ENCODE measurements at regions not wholly inside any gene's neighbourhood (a gene's known extent, or its start where the extent isn't known, plus 50 kb on each side); places are given as distances from the start of the nearest gene placed in this dataset.

DNA sequence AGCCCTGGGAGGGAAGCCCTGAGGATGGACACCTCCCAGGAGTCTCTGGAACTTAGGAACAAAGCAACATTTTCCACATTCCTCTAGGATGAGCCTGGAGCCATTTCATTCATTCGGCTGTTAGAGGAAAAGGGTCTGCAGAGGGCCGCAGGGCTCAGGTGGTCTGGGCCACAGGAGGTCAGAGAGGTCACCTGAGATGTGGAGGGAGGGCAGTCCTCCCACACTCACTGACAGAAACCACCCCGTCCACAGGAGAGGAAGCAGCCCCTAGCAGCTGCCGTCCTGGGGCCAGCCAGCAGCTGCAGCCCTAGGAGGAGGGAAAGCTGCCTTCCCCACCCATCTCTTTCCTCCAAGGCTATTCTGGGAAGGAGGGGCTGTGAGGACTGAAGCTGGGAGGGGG, 207.0 kb downstream of the CDC5L start:
- Histone ChIP-seq H3K27me3 (peaks cover 0 to 6% (median 0%) of the 10 kb centered on the region in 4 donors), H3K4me3 (no peak overlapping the region), H3K4me1 (no peaks in the 10 kb centered on the region), H3K36me3 (no peaks in the 10 kb centered on the region), H3K27ac (no peak overlapping the region), H3K9me3 (no peaks in the 10 kb centered on the region)
- no peak for DNase-seq
- WGBS, 2 donors = 51% methylated on average over 3 of the region's 4 CpGs; no CpG with 5 or more reads in 1 of the 2 donors
- no peak for TF ChIP-seq POLR2A (IDR thresholded peaks at IDR 0.05)
- TF ChIP-seq, protein P1, sequence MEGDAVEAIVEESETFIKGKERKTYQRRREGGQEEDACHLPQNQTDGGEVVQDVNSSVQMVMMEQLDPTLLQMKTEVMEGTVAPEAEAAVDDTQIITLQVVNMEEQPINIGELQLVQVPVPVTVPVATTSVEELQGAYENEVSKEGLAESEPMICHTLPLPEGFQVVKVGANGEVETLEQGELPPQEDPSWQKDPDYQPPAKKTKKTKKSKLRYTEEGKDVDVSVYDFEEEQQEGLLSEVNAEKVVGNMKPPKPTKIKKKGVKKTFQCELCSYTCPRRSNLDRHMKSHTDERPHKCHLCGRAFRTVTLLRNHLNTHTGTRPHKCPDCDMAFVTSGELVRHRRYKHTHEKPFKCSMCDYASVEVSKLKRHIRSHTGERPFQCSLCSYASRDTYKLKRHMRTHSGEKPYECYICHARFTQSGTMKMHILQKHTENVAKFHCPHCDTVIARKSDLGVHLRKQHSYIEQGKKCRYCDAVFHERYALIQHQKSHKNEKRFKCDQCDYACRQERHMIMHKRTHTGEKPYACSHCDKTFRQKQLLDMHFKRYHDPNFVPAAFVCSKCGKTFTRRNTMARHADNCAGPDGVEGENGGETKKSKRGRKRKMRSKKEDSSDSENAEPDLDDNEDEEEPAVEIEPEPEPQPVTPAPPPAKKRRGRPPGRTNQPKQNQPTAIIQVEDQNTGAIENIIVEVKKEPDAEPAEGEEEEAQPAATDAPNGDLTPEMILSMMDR (IDR thresholded peaks at IDR 0.05) = no peak
- intact Hi-C loops (cut with DNase I) = no loop called here

DNA sequence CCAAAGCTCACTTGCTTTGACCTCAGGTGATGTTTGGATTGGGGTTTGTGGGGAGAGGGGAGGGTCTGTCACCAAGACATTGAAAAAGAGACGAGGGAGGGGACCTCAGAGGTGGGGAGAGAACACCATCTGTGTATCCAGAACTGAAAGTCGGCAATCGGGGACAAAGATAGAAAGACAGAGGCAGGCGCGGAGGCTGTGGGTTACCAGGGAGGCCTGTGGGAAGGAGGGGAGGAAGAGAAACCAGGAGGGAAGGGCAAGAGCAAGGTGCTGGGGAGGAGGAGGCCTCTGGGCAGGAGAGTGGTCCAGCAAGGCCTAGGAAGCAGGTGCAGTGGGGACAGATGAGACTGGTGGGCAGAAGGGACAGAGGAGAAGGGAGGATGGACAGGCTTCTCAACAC, 211.2 kb downstream of the CDC5L start:
- Histone ChIP-seq H3K4me1 (no peaks in the 10 kb centered on the region), H3K9me3 (no peaks in the 10 kb centered on the region), H3K4me3 (no peak overlapping the region), H3K27ac (no peak overlapping the region), H3K36me3 (no peaks in the 10 kb centered on the region), H3K27me3 (peaks cover 0 to 6% (median 0%) of the 10 kb centered on the region in 4 donors)
- DNase-seq = no peak
- intact Hi-C loops (cut with DNase I) = no loop called here
- TF ChIP-seq, protein P1 (IDR thresholded peaks at IDR 0.05) = no peak
- TF ChIP-seq POLR2A (IDR thresholded peaks at IDR 0.05) = no peak
- WGBS, 2 donors = 59 to 61% methylated on average over 5 of the region's 5 CpGs

DNA sequence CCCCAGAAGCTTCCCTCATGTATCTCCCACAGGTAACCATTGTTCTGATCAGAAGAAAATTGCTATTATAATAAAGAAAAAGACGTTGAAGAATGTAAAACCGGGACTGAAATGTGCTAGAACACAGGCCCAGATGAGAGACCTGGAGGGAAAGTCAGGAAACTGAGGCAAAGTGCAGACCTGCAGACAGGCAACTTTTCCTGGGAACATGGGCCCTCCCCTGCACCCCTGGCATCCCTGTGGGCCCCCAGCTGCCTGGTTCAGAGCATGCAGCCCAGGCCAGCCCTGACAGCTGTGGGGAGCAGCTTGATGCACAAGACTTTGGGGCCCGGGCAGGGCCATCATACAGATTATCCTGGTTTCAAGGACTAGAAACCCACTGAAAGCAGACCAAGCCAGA, 212.2 kb downstream of the CDC5L start:
- intact Hi-C loops (cut with DNase I) = no loop called here

DNA sequence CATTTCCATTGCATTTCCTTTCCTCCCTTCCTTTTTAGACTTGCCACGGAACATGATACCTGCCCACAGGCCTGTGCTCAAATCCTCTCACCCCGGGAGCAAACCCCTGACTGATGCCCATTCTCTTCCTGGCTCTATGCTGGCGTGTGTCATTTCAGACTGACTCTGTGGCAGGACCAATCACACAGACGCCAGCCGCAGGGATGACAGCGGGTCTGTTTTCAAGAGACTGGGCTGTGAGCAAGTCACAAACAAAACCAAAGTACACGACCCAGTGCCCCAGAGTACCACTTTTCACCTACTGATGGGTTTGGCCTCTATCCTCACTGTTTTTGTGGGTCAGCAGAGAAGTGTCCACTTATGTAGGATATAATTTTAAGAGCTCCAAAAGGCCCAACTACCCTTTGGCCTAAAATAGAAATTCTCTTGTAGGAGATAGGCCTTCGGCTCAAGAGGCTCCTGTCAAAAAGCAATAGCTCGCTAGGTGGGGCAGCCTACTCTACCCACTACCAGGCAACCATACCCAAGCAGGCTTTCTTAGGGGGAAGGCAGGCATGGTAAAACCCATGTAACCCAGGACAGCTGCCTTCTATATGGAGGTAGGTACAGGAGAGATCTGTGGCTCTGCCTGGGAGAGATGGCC, 215.7 kb downstream of the CDC5L start:
- Histone ChIP-seq H3K4me3 (no peak overlapping the region), H3K36me3 (no peaks in the 10 kb centered on the region), H3K9me3 (no peaks in the 10 kb centered on the region), H3K27ac (no peak overlapping the region), H3K27me3 (no peaks in the 10 kb centered on the region), H3K4me1 (no peaks in the 10 kb centered on the region)
- intact Hi-C loops (cut with DNase I) = no loop called here
- no peak for DNase-seq
- TF ChIP-seq, protein P1 (IDR thresholded peaks at IDR 0.05) = no peak
- TF ChIP-seq POLR2A (IDR thresholded peaks at IDR 0.05) = no peak
- 56 to 76% methylated on average over 3 to 4 of the region's 9 CpGs for WGBS, 2 donors

More for the DNA sequence above, 212.2 kb downstream of the CDC5L start:
- Histone ChIP-seq H3K27me3 (peaks cover 0 to 6% (median 0%) of the 10 kb centered on the region in 4 donors), H3K4me1 (no peaks in the 10 kb centered on the region), H3K9me3 (no peaks in the 10 kb centered on the region), H3K36me3 (no peaks in the 10 kb centered on the region), H3K27ac (no peak overlapping the region), H3K4me3 (no peak overlapping the region)
- no peak for DNase-seq
- 73 to 79% methylated on average over 3 of the region's 3 CpGs for WGBS, 2 donors
- TF ChIP-seq, protein P1 (IDR thresholded peaks at IDR 0.05) = no peak
- TF ChIP-seq POLR2A (IDR thresholded peaks at IDR 0.05) = no peak

DNA sequence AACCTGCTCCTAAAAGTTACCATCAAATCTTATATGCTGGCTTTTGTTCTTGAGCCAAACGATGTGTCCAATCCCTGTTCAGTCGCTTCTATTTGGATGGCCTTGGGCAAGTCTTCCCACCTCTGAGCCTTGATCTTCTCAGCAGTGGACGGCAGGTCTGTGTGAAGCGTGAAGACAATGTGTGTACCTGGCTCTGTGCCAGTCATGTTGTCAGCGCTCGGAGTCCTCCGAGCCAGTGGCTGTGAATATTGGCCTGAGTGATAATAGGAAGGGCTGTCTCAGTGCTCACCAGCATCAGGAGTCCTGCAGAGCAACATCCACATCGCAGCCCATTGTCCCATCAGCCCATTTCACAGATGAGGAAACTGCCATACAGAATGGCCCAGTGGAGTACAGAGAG, 219.0 kb downstream of the CDC5L start:
- Histone ChIP-seq H3K36me3 (no peaks in the 10 kb centered on the region), H3K27me3 (no peaks in the 10 kb centered on the region), H3K4me3 (no peak overlapping the region), H3K9me3 (no peaks in the 10 kb centered on the region), H3K27ac (no peak overlapping the region), H3K4me1 (no peaks in the 10 kb centered on the region)
- no peak for TF ChIP-seq POLR2A (IDR thresholded peaks at IDR 0.05)
- TF ChIP-seq, protein P1 (IDR thresholded peaks at IDR 0.05) = no peak
- no peak for DNase-seq
- WGBS, 2 donors = 63 to 72% methylated on average over 5 to 6 of the region's 8 CpGs
- intact Hi-C loops (cut with DNase I) = no loop called here
